CD14-positive monocyte (primary cell): ENCODE measurements at regions not wholly inside any gene's neighbourhood (a gene's known extent, or its start where the extent isn't known, plus 50 kb on each side); places are given as distances from the start of the nearest gene placed in this dataset.

Experiments used
- DNase-seq, 3 donors: peaks; one replicate each; pipeline ENCODE4 v3.0.0-alpha.2; 2011 to 2022
- H2AFZ ChIP-seq: 2 replicates; pipeline ENCODE4 v1.6.0; 2012; ENCODE audit warnings: mild to moderate bottlenecking, low read depth, low read length, inconsistent platforms; ENCODE audit not compliant: insufficient read depth, poor library complexity, severe bottlenecking
- H3K27ac ChIP-seq, 2 donors: 1 replicate in 1 of 2; 2 replicates in 1 of 2; pipeline ENCODE4 v1.5.1; 2012 to 2013; ENCODE audit warnings: low read length in 2 of 2, control low read depth in 1 of 2, inconsistent platforms in 1 of 2, low read depth in 1 of 2, mild to moderate bottlenecking in 1 of 2
- H3K27me3 ChIP-seq, 2 donors: one replicate each; pipeline versions ENCODE4 v1.6.0 to v1.6.1; 2011 to 2013; ENCODE audit warnings: low read length in 2 of 2; ENCODE audit not compliant: control insufficient read depth in 2 of 2, insufficient read depth in 2 of 2
- H3K36me3 ChIP-seq, 2 donors: replicated peaks in 1 of 2; 1 replicate in 1 of 2; 2 replicates in 1 of 2; pipeline versions ENCODE4 v1.5.1 to v1.6.1; 2012 to 2013; ENCODE audit warnings: low read length in 2 of 2, control low read depth in 1 of 2, inconsistent platforms in 1 of 2, mild to moderate bottlenecking in 1 of 2; ENCODE audit not compliant: insufficient read depth in 2 of 2, control insufficient read depth in 1 of 2
- H3K4me1 ChIP-seq, 2 donors: 1 replicate in 1 of 2; 2 replicates in 1 of 2; pipeline versions ENCODE4 v1.5.1 to v1.6.1; 2012 to 2013; ENCODE audit warnings: low read length in 2 of 2, control low read depth in 1 of 2, inconsistent platforms in 1 of 2, mild to moderate bottlenecking in 1 of 2, moderate library complexity in 1 of 2; ENCODE audit not compliant: insufficient read depth in 2 of 2, control insufficient read depth in 1 of 2
- H3K4me2 ChIP-seq: replicated peaks from 2 replicates; pipeline ENCODE3; 2012; ENCODE audit warnings: low read length, moderate library complexity, mild to moderate bottlenecking; ENCODE audit not compliant: poor library complexity, severe bottlenecking; ENCODE audit errors: extremely low read depth
- H3K4me3 ChIP-seq, 3 experiments: fragments of 200-600 bp in 1 of 3; sonication (generic) in 1 of 3; replicated peaks in 1 of 3; 1 replicate in 2 of 3; 2 replicates in 1 of 3; pipeline ENCODE4 v1.5.1; 2011 to 2013; ENCODE audit warnings: low read length in 3 of 3, mild to moderate bottlenecking in 3 of 3, control low read depth in 2 of 3, low read depth in 2 of 3, inconsistent platforms in 1 of 3, moderate library complexity in 1 of 3
- H3K79me2 ChIP-seq: 2 replicates; pipeline ENCODE4 v1.6.0; 2012; ENCODE audit warnings: mild to moderate bottlenecking, control low read depth, inconsistent platforms, low read length, moderate library complexity; ENCODE audit not compliant: insufficient read depth
- H3K9ac ChIP-seq: 2 replicates; pipeline ENCODE4 v1.6.0; 2017; ENCODE audit warnings: low read length, mild to moderate bottlenecking; ENCODE audit not compliant: insufficient read depth, poor library complexity, severe bottlenecking
- H3K9me3 ChIP-seq, 2 donors: replicated peaks in 1 of 2; 1 replicate in 1 of 2; 2 replicates in 1 of 2; pipeline versions ENCODE4 v1.5.1 to v1.6.1; 2012 to 2013; ENCODE audit warnings: low read length in 2 of 2, control low read depth in 1 of 2; ENCODE audit not compliant: control insufficient read depth in 1 of 2, insufficient read depth in 1 of 2
- H4K20me1 ChIP-seq: 2 replicates; pipeline ENCODE4 v1.6.0; 2012; ENCODE audit warnings: mild to moderate bottlenecking, low read length, control low read depth, moderate library complexity; ENCODE audit not compliant: insufficient read depth
- H3K27ac Mint-ChIP-seq, 7 donors: one replicate each; pipeline ENCODE4 v1.8.0; 2020; ENCODE audit warnings: mild to moderate bottlenecking in 7 of 7, mixed read lengths in 7 of 7, moderate library complexity in 6 of 7, inconsistent platforms in 2 of 7
- H3K27me3 Mint-ChIP-seq, 3 donors: one replicate each; pipeline ENCODE4 v1.8.0; 2021 to 2022; ENCODE audit warnings: low read depth in 3 of 3, mild to moderate bottlenecking in 3 of 3, mixed read lengths in 3 of 3, moderate library complexity in 3 of 3, inconsistent platforms in 1 of 3
- H3K36me3 Mint-ChIP-seq, 2 donors: one replicate each; pipeline ENCODE4 v1.8.0; 2020; ENCODE audit warnings: mixed read lengths in 2 of 2, inconsistent platforms in 1 of 2, mild to moderate bottlenecking in 1 of 2
- H3K4me1 Mint-ChIP-seq: one replicate; pipeline ENCODE4 v1.8.0; 2020; ENCODE audit warnings: mild to moderate bottlenecking, mixed read lengths
- H3K4me3 Mint-ChIP-seq, 2 donors: one replicate each; pipeline ENCODE4 v1.8.0; 2020; ENCODE audit warnings: mild to moderate bottlenecking in 2 of 2, mixed read lengths in 2 of 2, moderate library complexity in 1 of 2
- H3K9me3 Mint-ChIP-seq, 7 donors: one replicate each; pipeline ENCODE4 v1.8.0; 2020 to 2022; ENCODE audit warnings: mixed read lengths in 7 of 7, mild to moderate bottlenecking in 6 of 7, moderate library complexity in 6 of 7, inconsistent platforms in 2 of 7
- CTCF ChIP-seq: fragments of 200-600 bp; IDR thresholded peaks from one replicate; pipeline ENCODE4 v1.8.0; 2022; ENCODE audit warnings: antibody characterized with exemption, mild to moderate bottlenecking
- WGBS: methylation state at CpG from one replicate; pipeline ENCODE4 v1.1.5; 2013; ENCODE audit warnings: missing lambda C conversion rate; ENCODE audit not compliant: insufficient coverage; 5-methylcytosine and 5-hydroxymethylcytosine counted together
- intact Hi-C, 2 donors: fragments of 100-400 bp; cut with micrococcal nuclease; formaldehyde crosslinking; loops; one replicate each; pipeline versions ENCODE4 v1.15.0 to v1.15.1; 2023

DNA sequence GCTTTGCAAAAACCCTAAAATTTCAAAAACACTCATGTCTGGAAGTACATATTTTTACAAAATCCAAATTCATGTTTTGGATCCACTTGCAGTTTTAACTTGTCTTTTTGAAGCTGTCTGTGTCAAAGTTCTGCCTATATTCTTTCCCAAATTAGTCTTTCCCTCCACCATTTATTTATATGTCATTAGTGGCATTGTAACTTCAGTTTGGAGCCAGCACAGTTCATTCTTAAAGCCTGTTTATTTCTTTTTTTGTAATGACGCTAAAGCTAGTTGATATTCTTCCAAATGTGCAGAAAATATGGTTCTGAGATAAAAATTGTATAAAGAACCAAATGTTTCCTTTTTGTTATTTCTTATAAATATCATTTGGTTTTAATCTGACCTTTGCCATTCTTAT is 2039.3 kb downstream of the OLFM4 start:
- H3K27me3 Mint-ChIP-seq, result no peaks in the 10 kb centered on the region
- H3K27ac ChIP-seq, result no peak overlapping the region
- H3K9me3 ChIP-seq, result peaks cover 0 to 6% of the 10 kb centered on the region in 2 donors
- H3K36me3 ChIP-seq, result no peaks in the 10 kb centered on the region
- TF ChIP-seq CTCF, result no peak
- H3K4me1 ChIP-seq, result no peaks in the 10 kb centered on the region
- H2AFZ ChIP-seq, result no peak overlapping the region
- H3K27me3 ChIP-seq, result no peaks in the 10 kb centered on the region
- no peaks in the 10 kb centered on the region for H4K20me1 ChIP-seq
- H3K4me1 Mint-ChIP-seq, result no peaks in the 10 kb centered on the region
- no peak overlapping the region for H3K4me2 ChIP-seq
- no peak overlapping the region for H3K27ac Mint-ChIP-seq
- intact Hi-C loops, result no loop called here
- no peaks in the 10 kb centered on the region for H3K36me3 Mint-ChIP-seq
- no peak for DNase-seq
- no peak overlapping the region for H3K4me3 Mint-ChIP-seq
- H3K79me2 ChIP-seq, result no peaks in the 10 kb centered on the region
- no peak overlapping the region for H3K4me3 ChIP-seq
- WGBS, result no CpG with 5 or more reads among the region's 1 CpG
- peaks cover 0 to 5% (median 0%) of the 10 kb centered on the region in 7 donors for H3K9me3 Mint-ChIP-seq
- H3K9ac ChIP-seq, result no peak overlapping the region

DNA sequence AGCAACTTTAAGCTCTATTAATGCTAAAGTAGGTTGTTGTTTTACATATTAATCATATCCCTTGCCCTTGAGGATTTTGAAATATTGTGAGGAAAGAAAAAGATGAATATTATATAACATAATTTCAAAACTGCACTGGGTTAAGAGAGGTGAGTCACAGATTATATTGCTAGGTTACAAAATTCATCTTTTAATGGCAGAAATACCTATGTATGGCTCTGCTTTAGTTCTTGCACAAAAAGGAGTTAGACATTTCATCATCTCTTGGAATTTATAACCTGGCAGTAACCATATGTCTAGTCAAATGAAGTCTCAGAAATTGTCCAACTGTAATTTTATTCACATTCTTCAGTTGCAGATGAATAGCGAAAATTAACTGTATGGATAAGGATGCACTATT is 2041.1 kb downstream of the OLFM4 start:
- H3K27me3 Mint-ChIP-seq, result no peaks in the 10 kb centered on the region
- H3K4me2 ChIP-seq, result no peak overlapping the region
- no peaks in the 10 kb centered on the region for H3K36me3 ChIP-seq
- H3K27ac Mint-ChIP-seq, result no peak overlapping the region
- H3K9ac ChIP-seq, result no peak overlapping the region
- no peak overlapping the region for H3K27ac ChIP-seq
- H3K4me3 Mint-ChIP-seq, result no peak overlapping the region
- no peaks in the 10 kb centered on the region for H3K36me3 Mint-ChIP-seq
- H3K4me1 Mint-ChIP-seq, result no peaks in the 10 kb centered on the region
- H3K4me3 ChIP-seq, result no peak overlapping the region
- H3K79me2 ChIP-seq, result no peaks in the 10 kb centered on the region
- no peaks in the 10 kb centered on the region for H3K27me3 ChIP-seq
- TF ChIP-seq CTCF, result no peak
- intact Hi-C loops, result no loop called here
- H3K9me3 ChIP-seq, result peaks cover 0 to 6% of the 10 kb centered on the region in 2 donors
- H2AFZ ChIP-seq, result no peak overlapping the region
- DNase-seq, result no peak
- H3K4me1 ChIP-seq, result no peaks in the 10 kb centered on the region
- no peaks in the 10 kb centered on the region for H4K20me1 ChIP-seq
- H3K9me3 Mint-ChIP-seq, result peaks cover 0 to 5% (median 2%) of the 10 kb centered on the region in 7 donors
- WGBS, result no CpG with 5 or more reads among the region's 1 CpG
